Mucosa of rectum (tissue), 2 donors: ENCODE measurements at regions not wholly inside any gene's neighbourhood (a gene's known extent, or its start where the extent isn't known, plus 50 kb on each side); places are given as distances from the start of the nearest gene placed in this dataset.

ENCODE experiments used
- H3K27ac ChIP-seq, 2 donors: one replicate each; pipeline ENCODE4 v1.7.0; 2013; ENCODE audit warnings: inconsistent platforms in 2 of 2, low read depth in 2 of 2, low read length in 2 of 2
- H3K27me3 ChIP-seq, 2 donors: one replicate each; pipeline ENCODE4 v1.7.0; 2013; ENCODE audit warnings: low read length in 2 of 2; ENCODE audit not compliant: control insufficient read depth in 2 of 2, insufficient read depth in 2 of 2
- H3K36me3 ChIP-seq, 2 donors: one replicate each; pipeline ENCODE4 v1.7.0; 2013; ENCODE audit warnings: low read length in 2 of 2; ENCODE audit not compliant: control insufficient read depth in 2 of 2, insufficient read depth in 2 of 2
- H3K4me1 ChIP-seq, 2 donors: one replicate each; pipeline ENCODE4 v1.7.0; 2013; ENCODE audit warnings: low read length in 2 of 2, mild to moderate bottlenecking in 1 of 2; ENCODE audit not compliant: control insufficient read depth in 2 of 2, insufficient read depth in 2 of 2
- H3K4me3 ChIP-seq, 2 donors: one replicate each; pipeline ENCODE4 v1.7.0; 2013; ENCODE audit warnings: low read length in 2 of 2
- H3K9ac ChIP-seq, 2 donors: one replicate each; pipeline ENCODE4 v1.7.0; 2013; ENCODE audit warnings: low read length in 2 of 2, low read depth in 1 of 2, mild to moderate bottlenecking in 1 of 2
- H3K9me3 ChIP-seq, 2 donors: one replicate each; pipeline ENCODE4 v1.7.0; 2013; ENCODE audit warnings: low read length in 2 of 2; ENCODE audit not compliant: control insufficient read depth in 2 of 2
- donor health status: healthy.
- donor health status: Normal muscosa, but diverticular disease.

GRCh38 chr3:40852712-40853111 lies 328.0 kb downstream of the ZNF621 start:
- no peak overlapping the region for H3K9ac ChIP-seq
- no peaks in the 10 kb centered on the region for H3K36me3 ChIP-seq
- H3K4me3 ChIP-seq, result no peak overlapping the region
- no peaks in the 10 kb centered on the region for H3K9me3 ChIP-seq
- H3K27ac ChIP-seq, result no peak overlapping the region
- no peaks in the 10 kb centered on the region for H3K27me3 ChIP-seq
- no peaks in the 10 kb centered on the region for H3K4me1 ChIP-seq

GRCh38 chr3:40853474-40853873 lies 328.7 kb downstream of the ZNF621 start:
- Histone ChIP-seq H3K9ac (no peak overlapping the region), H3K36me3 (no peaks in the 10 kb centered on the region), H3K4me3 (no peak overlapping the region), H3K27me3 (no peaks in the 10 kb centered on the region), H3K27ac (no peak overlapping the region), H3K4me1 (no peaks in the 10 kb centered on the region), H3K9me3 (no peaks in the 10 kb centered on the region)

GRCh38 chr3:40855871-40856270 lies 331.1 kb downstream of the ZNF621 start:
- no peak overlapping the region for H3K27ac ChIP-seq
- H3K4me3 ChIP-seq, result no peak overlapping the region
- no peak overlapping the region for H3K9ac ChIP-seq
- H3K27me3 ChIP-seq, result no peaks in the 10 kb centered on the region
- no peaks in the 10 kb centered on the region for H3K36me3 ChIP-seq
- no peaks in the 10 kb centered on the region for H3K4me1 ChIP-seq
- no peaks in the 10 kb centered on the region for H3K9me3 ChIP-seq

GRCh38 chr3:40858364-40859115 lies 333.8 kb downstream of the ZNF621 start:
- no peak overlapping the region for H3K27ac ChIP-seq
- H3K9me3 ChIP-seq, result no peaks in the 10 kb centered on the region
- no peaks in the 10 kb centered on the region for H3K4me1 ChIP-seq
- no peaks in the 10 kb centered on the region for H3K36me3 ChIP-seq
- H3K9ac ChIP-seq, result no peak overlapping the region
- H3K27me3 ChIP-seq, result no peaks in the 10 kb centered on the region
- no peak overlapping the region for H3K4me3 ChIP-seq

- no peak overlapping the region for H3K27ac ChIP-seq
- H3K4me1 ChIP-seq, result no peaks in the 10 kb centered on the region
- H3K36me3 ChIP-seq, result no peaks in the 10 kb centered on the region
- H3K27me3 ChIP-seq, result no peaks in the 10 kb centered on the region
- H3K9ac ChIP-seq, result no peak overlapping the region
- H3K4me3 ChIP-seq, result no peak overlapping the region
- no peaks in the 10 kb centered on the region for H3K9me3 ChIP-seq
Observed at GRCh38 chr3:40862946-40863345, 336.4 kb upstream of the CTNNB1 start.

- no peak overlapping the region for H3K27ac ChIP-seq
- H3K9ac ChIP-seq, result no peak overlapping the region
- H3K36me3 ChIP-seq, result no peaks in the 10 kb centered on the region
- H3K27me3 ChIP-seq, result no peaks in the 10 kb centered on the region
- H3K4me3 ChIP-seq, result no peak overlapping the region
- no peaks in the 10 kb centered on the region for H3K9me3 ChIP-seq
- H3K4me1 ChIP-seq, result no peaks in the 10 kb centered on the region
Observed at GRCh38 chr3:40864146-40864782, 335.0 kb upstream of the CTNNB1 start.

- Histone ChIP-seq H3K27me3 (no peaks in the 10 kb centered on the region), H3K4me1 (no peaks in the 10 kb centered on the region), H3K36me3 (no peaks in the 10 kb centered on the region), H3K9ac (no peak overlapping the region), H3K4me3 (no peak overlapping the region), H3K27ac (no peak overlapping the region), H3K9me3 (no peaks in the 10 kb centered on the region)
Observed at GRCh38 chr3:40864915-40865314, 334.4 kb upstream of the CTNNB1 start.

GRCh38 chr3:40867797-40868196 lies 331.5 kb upstream of the CTNNB1 start:
- Histone ChIP-seq H3K9me3 (no peaks in the 10 kb centered on the region), H3K4me1 (no peaks in the 10 kb centered on the region), H3K27me3 (no peaks in the 10 kb centered on the region), H3K9ac (no peak overlapping the region), H3K27ac (no peak overlapping the region), H3K4me3 (no peak overlapping the region), H3K36me3 (no peaks in the 10 kb centered on the region)

GRCh38 chr3:40869013-40869412 lies 330.3 kb upstream of the CTNNB1 start:
- Histone ChIP-seq H3K36me3 (no peaks in the 10 kb centered on the region), H3K4me3 (no peak overlapping the region), H3K4me1 (no peaks in the 10 kb centered on the region), H3K27ac (no peak overlapping the region), H3K9ac (no peak overlapping the region), H3K27me3 (no peaks in the 10 kb centered on the region), H3K9me3 (no peaks in the 10 kb centered on the region)

- H3K9me3 ChIP-seq, result no peaks in the 10 kb centered on the region
- no peak overlapping the region for H3K4me3 ChIP-seq
- H3K27me3 ChIP-seq, result no peaks in the 10 kb centered on the region
Observed at GRCh38 chr3:40869939-40870338, 329.4 kb upstream of the CTNNB1 start.

More at GRCh38 chr3:40869939-40870338, 329.4 kb upstream of the CTNNB1 start:
- H3K36me3 ChIP-seq, result no peaks in the 10 kb centered on the region
- no peak overlapping the region for H3K9ac ChIP-seq
- no peaks in the 10 kb centered on the region for H3K4me1 ChIP-seq
- no peak overlapping the region for H3K27ac ChIP-seq
